IMR-90 (cell line): ENCODE measurements at regions not wholly inside any gene's neighbourhood (a gene's known extent, or its start where the extent isn't known, plus 50 kb on each side); places are given as distances from the start of the nearest gene placed in this dataset.

Experiments used
- ATAC-seq: fragments of 200-7000 bp; cut with Tn5 transposase; 2 replicates; pipeline ENCODE4 v1.9.1; 2020; ENCODE audit warnings: low read depth, mild to moderate bottlenecking, moderate library complexity
- BruUV-seq: library from RNA; stranded (reverse); fragments of 400-500 nt; replicated peaks from 2 replicates; lab custom pipeline; 2021; lab: Mats Ljungman, UMichigan
- CTCF ChIA-PET: fragments of 300-600 bp; formaldehyde crosslinking; extraction: SDS; loops from one replicate; lab custom pipeline; 2021; ENCODE audit warnings: antibody characterized with exemption; lab: Yijun Ruan, JAX
- POLR2A ChIA-PET: fragments of 300-600 bp; sonication (Branson Sonifier 250); formaldehyde crosslinking; loops from one replicate; lab custom pipeline; 2022; ENCODE audit warnings: antibody characterized with exemption; ENCODE audit not compliant: unreplicated experiment; lab: Charles Lee
- DNase-seq: peaks from one replicate; pipeline ENCODE4 v3.0.0; 2013
- H2AFZ ChIP-seq: replicated peaks from 2 replicates; pipeline ENCODE3; 2013; ENCODE audit warnings: low read length, mild to moderate bottlenecking; ENCODE audit not compliant: poor library complexity
- H2AK5ac ChIP-seq: 2 replicates; pipeline ENCODE4 v1.6.1; 2013; ENCODE audit warnings: low read depth, low read length, inconsistent platforms
- H2AK9ac ChIP-seq: replicated peaks from 2 replicates; pipeline ENCODE3; 2013; ENCODE audit warnings: mild to moderate bottlenecking, low read depth, low read length, moderate library complexity; ENCODE audit not compliant: poor library complexity
- H2BK120ac ChIP-seq: 2 replicates; pipeline ENCODE4 v1.6.1; 2013; ENCODE audit warnings: low read depth, low read length, inconsistent platforms
- H2BK15ac ChIP-seq: 3 replicates; pipeline ENCODE4 v1.6.1; 2013; ENCODE audit warnings: low read depth, low read length, inconsistent platforms
- H2BK20ac ChIP-seq: 2 replicates; pipeline ENCODE4 v1.6.1; 2013; ENCODE audit warnings: low read depth, mild to moderate bottlenecking, inconsistent platforms, low read length, moderate library complexity
- H2BK5ac ChIP-seq: 2 replicates; pipeline ENCODE4 v1.6.1; 2013; ENCODE audit warnings: mild to moderate bottlenecking, low read depth, low read length, inconsistent platforms; ENCODE audit not compliant: poor library complexity, severe bottlenecking
- H3K14ac ChIP-seq: replicated peaks from 2 replicates; pipeline ENCODE4 v1.6.1; 2013; ENCODE audit warnings: low read depth, low read length, inconsistent platforms
- H3K18ac ChIP-seq: 2 replicates; pipeline ENCODE4 v1.6.1; 2013; ENCODE audit warnings: low read depth, low read length, control low read depth
- H3K23ac ChIP-seq: 2 replicates; pipeline ENCODE4 v1.6.1; 2013; ENCODE audit warnings: low read depth, low read length, inconsistent platforms
- H3K27ac ChIP-seq: 2 replicates; pipeline ENCODE4 v1.5.1; 2013; ENCODE audit warnings: mild to moderate bottlenecking, control low read depth, low read length; ENCODE audit not compliant: insufficient read depth
- H3K27me3 ChIP-seq: 2 replicates; pipeline ENCODE4 v1.6.1; 2013; ENCODE audit warnings: low read length; ENCODE audit not compliant: control insufficient read depth, insufficient read depth
- H3K36me3 ChIP-seq: 2 replicates; pipeline ENCODE4 v1.6.1; 2013; ENCODE audit warnings: low read length, mixed read lengths; ENCODE audit not compliant: control insufficient read depth, insufficient read depth
- H3K4ac ChIP-seq: 2 replicates; pipeline ENCODE4 v1.6.1; 2013; ENCODE audit warnings: low read depth, low read length, inconsistent platforms
- H3K4me1 ChIP-seq: 2 replicates; pipeline ENCODE4 v1.6.1; 2013; ENCODE audit warnings: low read length, mixed read lengths; ENCODE audit not compliant: control insufficient read depth, insufficient read depth
- H3K4me2 ChIP-seq: 2 replicates; pipeline ENCODE4 v1.6.1; 2013; ENCODE audit warnings: low read depth, mild to moderate bottlenecking, control low read depth, low read length, moderate library complexity
- H3K4me3 ChIP-seq: 2 replicates; pipeline ENCODE4 v1.5.1; 2013; ENCODE audit warnings: low read depth, mild to moderate bottlenecking, control low read depth, low read length, moderate library complexity; ENCODE audit not compliant: insufficient read depth
- H3K56ac ChIP-seq: 2 replicates; pipeline ENCODE4 v1.6.1; 2013; ENCODE audit warnings: low read length, inconsistent platforms; ENCODE audit not compliant: insufficient read depth; ENCODE audit errors: extremely low read depth
- H3K79me1 ChIP-seq, 2 experiments: 2 replicates each; pipeline ENCODE4 v1.6.1; 2013; ENCODE audit warnings: low read length in 2 of 2, inconsistent platforms in 1 of 2, low read depth in 1 of 2
- H3K9ac ChIP-seq: 2 replicates; pipeline ENCODE4 v1.6.1; 2013; ENCODE audit warnings: low read depth, low read length, control low read depth
- H3K9me1 ChIP-seq: 2 replicates; pipeline ENCODE4 v1.6.1; 2013; ENCODE audit warnings: low read length, inconsistent platforms; ENCODE audit not compliant: insufficient read depth
- H3K9me3 ChIP-seq: 2 replicates; pipeline ENCODE4 v1.6.1; 2013; ENCODE audit warnings: low read length; ENCODE audit not compliant: control insufficient read depth, insufficient read depth
- H4K20me1 ChIP-seq: 2 replicates; pipeline ENCODE4 v1.6.1; 2013; ENCODE audit warnings: low read length, inconsistent platforms; ENCODE audit not compliant: insufficient read depth
- H4K5ac ChIP-seq: 2 replicates; pipeline ENCODE4 v1.6.1; 2013; ENCODE audit warnings: mild to moderate bottlenecking, low read depth, low read length, control low read depth
- H4K8ac ChIP-seq, 2 experiments: 2 replicates each; pipeline ENCODE4 v1.6.1; 2013; ENCODE audit warnings: low read depth in 2 of 2, low read length in 2 of 2, control low read depth in 1 of 2, inconsistent platforms in 1 of 2
- H4K91ac ChIP-seq: 2 replicates; pipeline ENCODE4 v1.6.1; 2013; ENCODE audit warnings: low read depth, low read length, inconsistent platforms; ENCODE audit not compliant: insufficient read depth
- NFE2L2 ChIP-seq: fragments of 150-350 bp; IDR thresholded peaks from 2 replicates; pipeline ENCODE4 v1.6.1; 2016; ENCODE audit warnings: low read depth, mild to moderate bottlenecking, low read length
- WGBS, 2 experiments: methylation state at CpG; one replicate each; pipeline versions ENCODE4 v1.1.5 to v1.1.7; 2013; ENCODE audit warnings: missing lambda C conversion rate in 2 of 2; ENCODE audit not compliant: insufficient read length in 1 of 2; ENCODE audit errors: extremely low coverage in 2 of 2; 5-methylcytosine and 5-hydroxymethylcytosine counted together
- dilution Hi-C: fragments of 300-500 bp; cut with HindIII; formaldehyde crosslinking; loops from one replicate; pipeline ENCODE4 v1.14.3; 2018; ENCODE audit warnings: low sequenced_read_pairs; ENCODE audit not compliant: unreplicated experiment
- in situ Hi-C: fragments of 300-500 bp; cut with MboI; formaldehyde crosslinking; loops from 3 replicates; pipeline ENCODE4 v1.14.3; 2019; ENCODE audit warnings: low sequenced_read_pairs, inconsistent platforms, mixed read lengths
- intact Hi-C: fragments of 100-400 bp; cut with micrococcal nuclease; formaldehyde crosslinking; loops from 2 replicates; pipeline ENCODE4 v1.10.0; 2022

- no peak for DNase-seq
- BruUV-seq, result no TSS peak
- no peaks in the 10 kb centered on the region for H4K20me1 ChIP-seq
- H2AFZ ChIP-seq, result peak overlapping the region; percentile 27
- no peak overlapping the region for H2BK5ac ChIP-seq
- H3K56ac ChIP-seq, result no peak overlapping the region
- no peak overlapping the region for H2AK5ac ChIP-seq
- no peak overlapping the region for H4K91ac ChIP-seq
- no peak overlapping the region for H2BK15ac ChIP-seq
- no peak overlapping the region for H2BK120ac ChIP-seq
- no peak overlapping the region for H3K27ac ChIP-seq
- no peaks in the 10 kb centered on the region for H3K9me3 ChIP-seq
- no peak overlapping the region for H3K4ac ChIP-seq
- no peak overlapping the region for H3K4me3 ChIP-seq
- in situ Hi-C loops (no loop called here), intact Hi-C loops (no loop called here), dilution Hi-C loops (no loop called here)
- H3K27me3 ChIP-seq, result no peaks in the 10 kb centered on the region
- WGBS, 2 experiments, result 72% methylated on average over 4 of the region's 6 CpGs; no CpG with 5 or more reads in 1 of the 2 experiments
- no peak overlapping the region for H3K9ac ChIP-seq
- H3K14ac ChIP-seq, result no peak overlapping the region
- H2BK20ac ChIP-seq, result no peak overlapping the region
- no peak overlapping the region for H4K5ac ChIP-seq
- no peak overlapping the region for H4K8ac ChIP-seq
- ChIA-PET CTCF (no interaction called here), POLR2A (no interaction called here)
- H3K9me1 ChIP-seq, result no peaks in the 10 kb centered on the region; the same call in 1 of the 2 replicates
- no peaks in the 10 kb centered on the region for H3K79me1 ChIP-seq
- no peaks in the 10 kb centered on the region for H3K36me3 ChIP-seq
- ATAC-seq, result no peak
- no peak overlapping the region for H2AK9ac ChIP-seq
- no peak overlapping the region for H3K4me2 ChIP-seq
- no peak overlapping the region for H3K23ac ChIP-seq
- peaks cover 1% of the 10 kb centered on the region; the same call in 1 of the 2 replicates for H3K4me1 ChIP-seq
- no peak overlapping the region for H3K18ac ChIP-seq
- TF ChIP-seq NFE2L2, result no peak
Measured at GRCh38 chr2:53460937-53461336, 306.7 kb upstream of the CHAC2 start.
